ENCODE measurements at regions not wholly inside any gene's neighbourhood (a gene's known extent, or its start where the extent isn't known, plus 50 kb on each side); places are given as distances from the start of the nearest gene placed in this dataset.

DNA sequence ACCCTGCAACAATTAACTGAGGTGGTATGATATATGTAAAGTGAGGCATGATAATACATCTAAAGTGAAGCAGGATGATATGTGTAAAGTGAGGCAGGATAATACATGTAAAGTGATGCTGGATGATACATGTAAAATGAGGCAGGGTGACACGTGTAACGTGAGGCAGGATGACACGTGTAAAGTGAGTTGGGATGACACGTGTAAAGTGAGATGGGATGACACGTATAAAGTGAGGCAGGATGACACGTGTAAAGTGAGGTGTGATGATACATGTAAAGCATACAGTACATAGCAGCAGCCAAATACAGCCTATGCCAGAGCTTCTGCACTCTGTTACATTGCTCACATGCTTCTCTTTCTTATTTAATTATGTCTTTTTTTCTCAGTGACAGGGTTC is 184.4 kb upstream of the FOXF1 start:
- TF ChIP-seq, protein P1, sequence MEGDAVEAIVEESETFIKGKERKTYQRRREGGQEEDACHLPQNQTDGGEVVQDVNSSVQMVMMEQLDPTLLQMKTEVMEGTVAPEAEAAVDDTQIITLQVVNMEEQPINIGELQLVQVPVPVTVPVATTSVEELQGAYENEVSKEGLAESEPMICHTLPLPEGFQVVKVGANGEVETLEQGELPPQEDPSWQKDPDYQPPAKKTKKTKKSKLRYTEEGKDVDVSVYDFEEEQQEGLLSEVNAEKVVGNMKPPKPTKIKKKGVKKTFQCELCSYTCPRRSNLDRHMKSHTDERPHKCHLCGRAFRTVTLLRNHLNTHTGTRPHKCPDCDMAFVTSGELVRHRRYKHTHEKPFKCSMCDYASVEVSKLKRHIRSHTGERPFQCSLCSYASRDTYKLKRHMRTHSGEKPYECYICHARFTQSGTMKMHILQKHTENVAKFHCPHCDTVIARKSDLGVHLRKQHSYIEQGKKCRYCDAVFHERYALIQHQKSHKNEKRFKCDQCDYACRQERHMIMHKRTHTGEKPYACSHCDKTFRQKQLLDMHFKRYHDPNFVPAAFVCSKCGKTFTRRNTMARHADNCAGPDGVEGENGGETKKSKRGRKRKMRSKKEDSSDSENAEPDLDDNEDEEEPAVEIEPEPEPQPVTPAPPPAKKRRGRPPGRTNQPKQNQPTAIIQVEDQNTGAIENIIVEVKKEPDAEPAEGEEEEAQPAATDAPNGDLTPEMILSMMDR (IDR thresholded peaks at IDR 0.05; ENCODE audit: extremely low read depth, missing control alignments) = no peak
- no peak for DNase-seq (ENCODE audit: low spot score)

DNA sequence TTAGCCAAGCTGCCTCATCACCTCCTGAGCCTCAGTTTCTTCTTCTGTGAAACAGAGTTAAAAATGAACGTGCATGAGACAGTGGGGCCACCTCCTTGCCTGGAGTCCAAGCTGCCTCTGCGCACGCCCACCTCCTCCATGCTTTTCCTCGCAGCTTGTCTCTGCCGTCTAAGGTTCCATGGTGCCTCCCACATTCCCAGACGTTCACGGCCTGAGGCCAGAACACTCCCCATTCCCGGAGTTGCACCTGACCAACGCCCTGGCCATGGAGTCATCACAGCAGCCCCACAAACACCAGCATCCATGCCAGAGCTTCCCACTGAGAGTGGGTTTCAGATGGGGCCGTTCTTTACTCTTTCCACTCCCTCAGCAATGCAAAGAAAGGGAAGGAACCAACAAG is 183.0 kb upstream of the FOXF1 start:
- TF ChIP-seq, protein P1 (IDR thresholded peaks at IDR 0.05; ENCODE audit: extremely low read depth, missing control alignments) = no peak
- DNase-seq (ENCODE audit: low spot score) = no peak

DNA sequence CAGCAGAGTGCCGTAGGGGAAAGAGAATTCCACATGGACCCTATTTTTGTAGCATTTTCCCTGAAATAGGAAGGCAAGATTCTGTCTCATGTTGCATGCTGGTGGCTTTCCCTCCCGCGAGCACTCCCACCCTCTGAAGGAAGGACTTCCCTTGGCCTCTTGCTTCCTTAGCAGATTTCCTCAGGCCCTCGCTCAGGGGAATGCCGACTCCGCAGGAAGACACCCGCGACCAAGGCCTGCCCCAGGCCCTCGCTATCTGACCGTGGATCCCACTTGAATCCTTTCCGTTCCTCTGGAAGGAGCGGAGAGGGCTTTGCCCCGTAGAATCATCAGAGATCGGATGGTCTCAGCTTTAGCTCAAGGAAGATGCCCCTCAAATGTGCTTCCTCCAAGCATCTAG is 179.4 kb upstream of the FOXF1 start:
- TF ChIP-seq, protein P1 (IDR thresholded peaks at IDR 0.05; ENCODE audit: extremely low read depth, missing control alignments) = no peak
- DNase-seq (ENCODE audit: low spot score) = no peak

DNA sequence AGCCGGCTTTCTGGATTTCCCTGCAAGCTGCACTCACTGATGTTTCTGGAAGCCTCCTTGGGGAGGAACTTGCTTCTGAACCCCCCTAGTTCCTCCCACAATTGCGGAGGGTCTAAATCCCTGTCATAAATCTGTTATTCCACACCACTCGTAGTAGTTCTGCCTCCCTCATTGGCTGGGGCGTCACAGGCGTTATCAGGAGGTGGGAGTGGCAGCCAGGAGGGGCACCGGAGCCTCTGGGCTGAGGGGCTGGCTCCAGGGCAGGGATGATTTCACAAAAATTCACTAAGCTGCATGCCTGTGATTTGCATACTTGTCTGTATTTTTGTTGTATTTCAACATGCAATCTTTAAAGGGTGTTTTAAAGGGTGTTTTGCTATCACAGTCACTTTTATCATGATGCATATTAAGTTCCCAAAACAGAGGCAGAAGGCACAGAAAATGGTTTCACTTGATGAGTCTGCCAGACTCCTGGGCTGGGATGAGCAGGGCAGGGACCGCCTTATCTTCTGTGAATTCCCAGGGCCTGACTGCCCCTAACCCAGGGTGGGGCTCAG is 176.2 kb upstream of the FOXF1 start:
- TF ChIP-seq, protein P1 (IDR thresholded peaks at IDR 0.05; ENCODE audit: extremely low read depth, missing control alignments) = no peak
- no peak for DNase-seq (ENCODE audit: low spot score)

DNA sequence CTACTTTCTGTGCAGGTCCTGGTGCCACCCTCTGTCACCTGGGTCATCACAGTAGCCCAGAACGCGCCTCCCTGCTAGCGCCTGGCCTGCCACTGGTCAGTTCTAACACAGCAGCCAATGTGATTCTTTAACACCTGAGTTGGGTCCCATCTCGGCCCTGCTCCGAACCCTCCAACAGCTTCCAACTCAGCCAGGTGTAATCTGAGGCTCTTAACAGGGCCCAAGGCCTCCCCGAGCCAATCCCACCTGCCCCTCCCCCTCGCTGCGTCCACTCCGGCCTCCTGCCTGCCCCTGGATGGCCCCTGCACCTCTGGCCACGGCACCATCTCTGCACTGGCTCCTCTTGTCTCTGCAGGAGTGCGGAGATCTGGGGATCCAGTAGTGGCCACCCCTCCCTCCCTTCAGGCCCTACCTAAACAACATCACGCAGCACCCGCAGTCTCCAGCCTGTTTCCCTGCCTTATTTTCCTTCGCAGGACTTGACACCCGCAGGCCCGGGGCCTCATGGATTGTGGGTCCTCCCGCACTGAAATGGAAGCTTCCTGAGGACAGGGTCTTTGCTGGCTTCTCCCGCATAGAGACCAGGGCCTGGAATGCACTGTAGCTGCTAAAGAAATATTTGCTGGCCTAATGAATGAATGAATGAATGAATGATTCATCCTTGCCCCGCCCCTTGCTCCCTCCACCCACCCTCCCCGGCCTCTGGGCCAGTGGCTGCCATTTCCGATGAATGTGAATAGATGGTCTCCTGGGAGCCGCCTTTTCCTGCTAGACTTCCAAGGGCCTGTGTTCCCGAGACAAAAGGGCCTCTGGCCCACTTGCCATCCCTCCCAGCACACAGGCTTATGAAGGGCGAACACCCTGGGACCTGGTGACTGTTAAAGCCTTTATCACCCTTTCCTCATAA is 174.8 kb upstream of the FOXF1 start:
- DNase-seq (ENCODE audit: low spot score) = no peak
- TF ChIP-seq, protein P1 (IDR thresholded peaks at IDR 0.05; ENCODE audit: extremely low read depth, missing control alignments) = no peak

DNA sequence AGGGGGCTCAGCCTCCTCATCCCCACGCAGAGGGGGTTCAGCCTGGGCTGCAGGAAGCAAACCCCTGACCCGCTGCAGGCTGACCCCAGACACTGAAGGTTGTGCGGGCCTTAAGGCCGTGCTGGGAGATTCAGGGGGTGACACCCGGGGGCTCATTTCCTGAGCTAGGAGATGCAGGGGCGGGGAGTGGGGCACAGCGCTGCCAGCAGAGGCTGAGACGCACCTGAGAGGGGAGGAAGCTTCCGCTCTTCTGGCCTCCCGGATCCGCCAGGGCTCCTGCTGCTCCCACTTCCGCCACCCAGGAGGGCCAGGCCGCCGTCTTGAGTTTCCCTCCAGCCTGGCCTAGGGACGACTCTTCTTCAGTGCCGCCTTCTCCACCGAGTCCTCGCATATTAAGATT is 173.2 kb upstream of the FOXF1 start:
- no peak for DNase-seq (ENCODE audit: low spot score)
- TF ChIP-seq, protein P1 (IDR thresholded peaks at IDR 0.05; ENCODE audit: extremely low read depth, missing control alignments) = no peak

DNA sequence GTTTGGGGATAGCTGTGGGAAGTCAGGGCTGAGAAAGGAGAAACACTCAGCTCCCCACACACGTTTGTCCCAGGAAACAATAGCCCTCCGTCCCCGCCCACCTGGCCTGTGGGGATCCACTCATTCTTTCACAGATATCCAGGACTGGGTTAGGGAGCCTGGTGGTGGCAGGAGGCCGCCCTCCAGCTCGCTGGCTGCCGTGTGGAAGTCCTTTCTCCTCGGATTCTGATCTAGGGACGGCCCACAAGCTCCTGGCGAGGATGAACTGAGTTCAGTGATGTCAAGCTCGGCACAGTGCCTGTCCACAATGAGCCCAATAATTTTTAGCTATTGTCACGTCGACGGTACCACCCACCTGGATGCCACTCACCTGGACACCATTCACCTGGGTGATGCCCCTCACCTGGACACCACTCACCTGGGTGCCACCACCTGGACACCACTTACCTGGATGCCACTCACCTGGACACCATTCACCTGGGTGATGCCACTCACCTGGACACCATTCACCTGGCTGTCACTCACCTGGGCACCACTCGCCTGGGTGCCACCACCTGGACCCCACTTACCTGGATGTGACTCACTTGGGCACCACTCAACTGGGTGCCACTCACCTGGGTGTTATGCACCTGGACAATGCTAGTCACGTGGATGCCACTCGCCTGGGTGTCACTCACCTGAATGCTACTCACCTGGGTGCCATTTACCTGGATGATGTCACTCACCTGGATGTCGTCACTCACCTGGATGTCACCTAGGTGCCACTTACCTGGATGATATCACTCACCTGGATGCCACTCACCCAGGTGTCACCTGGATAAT is 172.5 kb upstream of the FOXF1 start:
- TF ChIP-seq, protein P1 (IDR thresholded peaks at IDR 0.05; ENCODE audit: extremely low read depth, missing control alignments) = no peak
- no peak for DNase-seq (ENCODE audit: low spot score)
